NT2/D1 (cell line): ENCODE measurements at regions not wholly inside any gene's neighbourhood (a gene's known extent, or its start where the extent isn't known, plus 50 kb on each side); places are given as distances from the start of the nearest gene placed in this dataset.

Experiments used
- DNase-seq: peaks from one replicate; pipeline ENCODE4 v3.0.0-alpha.2; 2011; ENCODE audit warnings: low read depth, low spot score
- H3K27me3 ChIP-seq: 2 replicates; pipeline ENCODE4 v1.6.0; 2011; ENCODE audit warnings: mild to moderate bottlenecking; ENCODE audit not compliant: insufficient read length, insufficient read depth
- H3K36me3 ChIP-seq: 2 replicates; pipeline ENCODE4 v1.6.1; 2011; ENCODE audit warnings: mild to moderate bottlenecking, low read length, mixed read lengths; ENCODE audit not compliant: insufficient read depth, insufficient read length
- H3K4me1 ChIP-seq: 2 replicates; pipeline ENCODE4 v1.5.1; 2011; ENCODE audit not compliant: insufficient read depth, insufficient read length
- H3K4me3 ChIP-seq: 2 replicates; pipeline ENCODE4 v1.5.1; 2011; ENCODE audit warnings: low read depth; ENCODE audit not compliant: insufficient read length
- H3K9ac ChIP-seq: 2 replicates; pipeline ENCODE4 v1.6.0; 2011; ENCODE audit warnings: low read depth; ENCODE audit not compliant: insufficient read length
- H3K9me3 ChIP-seq: 2 replicates; pipeline ENCODE4 v1.5.1; 2011; ENCODE audit warnings: mild to moderate bottlenecking, low read length; ENCODE audit not compliant: insufficient read depth
- SUZ12 ChIP-seq: IDR thresholded peaks from 2 replicates; pipeline ENCODE4 v1.6.1; 2011; ENCODE audit not compliant: insufficient read length, insufficient read depth; ENCODE audit errors: extremely low read depth
- YY1 ChIP-seq: IDR thresholded peaks from 2 replicates; pipeline ENCODE4 v1.6.1; 2011; ENCODE audit not compliant: insufficient read length, insufficient read depth
- ZNF274 ChIP-seq: IDR thresholded peaks from 2 replicates; pipeline ENCODE4 v1.6.1; 2011; ENCODE audit warnings: mild to moderate bottlenecking, low read depth, low read length

- no peak overlapping the region for H3K9ac ChIP-seq
- H3K9me3 ChIP-seq = no peaks in the 10 kb centered on the region
- TF ChIP-seq YY1 = no peak
- no peak for TF ChIP-seq SUZ12
- TF ChIP-seq ZNF274 = no peak
- DNase-seq = no peak
- peaks cover 12% of the 10 kb centered on the region for H3K36me3 ChIP-seq
- no peaks in the 10 kb centered on the region for H3K27me3 ChIP-seq
- H3K4me3 ChIP-seq = no peak overlapping the region
- H3K4me1 ChIP-seq = no peaks in the 10 kb centered on the region
Measured at GRCh38 chr13:25042151-25042865, 53.6 kb upstream of the PABPC3 start.

GRCh38 chr13:25044071-25044470 lies 51.9 kb upstream of the PABPC3 start:
- Histone ChIP-seq H3K4me1 (no peaks in the 10 kb centered on the region), H3K27me3 (no peaks in the 10 kb centered on the region), H3K9me3 (no peaks in the 10 kb centered on the region), H3K4me3 (no peak overlapping the region), H3K36me3 (peaks cover 12% of the 10 kb centered on the region), H3K9ac (no peak overlapping the region)
- TF ChIP-seq SUZ12 (no peak), ZNF274 (no peak), YY1 (no peak)
- DNase-seq = no peak
